ENCODE measurements at regions not wholly inside any gene's neighbourhood (a gene's known extent, or its start where the extent isn't known, plus 50 kb on each side); places are given as distances from the start of the nearest gene placed in this dataset.

GRCh38 chr1:223037845-223038244 lies 105.2 kb downstream of the TLR5 start:
- no peak for TF ChIP-seq CTCF (IDR thresholded peaks at IDR 0.05)
- no peak for TF ChIP-seq ZFX (IDR thresholded peaks at IDR 0.05; ENCODE audit: borderline replicate concordance)
